ENCODE measurements at regions not wholly inside any gene's neighbourhood (a gene's known extent, or its start where the extent isn't known, plus 50 kb on each side); places are given as distances from the start of the nearest gene placed in this dataset.

- DNase-seq, result no peak
- H3K9me3 Mint-ChIP-seq, result peaks cover 2 to 7% of the 10 kb centered on the region in 2 donors
- H3K27ac Mint-ChIP-seq, result no peak overlapping the region
- H3K36me3 Mint-ChIP-seq (ENCODE audit: insufficient read depth), result no peaks in the 10 kb centered on the region
- H3K27me3 Mint-ChIP-seq, result peaks cover 0 to 4% of the 10 kb centered on the region in 2 donors
- no peak overlapping the region for H3K4me3 Mint-ChIP-seq
- H3K4me1 Mint-ChIP-seq (ENCODE audit: low read depth in 2 of 2), result no peaks in the 10 kb centered on the region
- no peak for ATAC-seq (replicated peaks)
These were observed 98.3 kb downstream of the BACH1 start for GRCh38 chr21:29396951-29397455.

- Mint-ChIP-seq H3K27me3 (no peaks in the 10 kb centered on the region), H3K4me3 (no peak overlapping the region), H3K27ac (no peak overlapping the region), H3K9me3 (peaks cover 2 to 6% of the 10 kb centered on the region in 2 donors), H3K4me1 (ENCODE audit: low read depth in 2 of 2) (no peaks in the 10 kb centered on the region), H3K36me3 (ENCODE audit: insufficient read depth) (peaks cover 3% of the 10 kb centered on the region)
- ATAC-seq (replicated peaks) (no peak), DNase-seq (no peak)
These were observed 104.6 kb downstream of the BACH1 start for GRCh38 chr21:29403301-29403700.

GRCh38 chr21:29403922-29404538 lies 105.3 kb downstream of the BACH1 start:
- Mint-ChIP-seq H3K4me3 (no peak overlapping the region), H3K27ac (no peak overlapping the region), H3K27me3 (no peaks in the 10 kb centered on the region), H3K9me3 (peaks cover 0 to 2% of the 10 kb centered on the region in 2 donors), H3K36me3 (ENCODE audit: insufficient read depth) (peaks cover 3% of the 10 kb centered on the region), H3K4me1 (ENCODE audit: low read depth in 2 of 2) (no peaks in the 10 kb centered on the region)
- DNase-seq (no peak), ATAC-seq (replicated peaks) (no peak)

GRCh38 chr21:29405503-29406122 lies 106.9 kb downstream of the BACH1 start:
- Mint-ChIP-seq H3K4me3 (no peak overlapping the region), H3K27ac (no peak overlapping the region), H3K9me3 (no peaks in the 10 kb centered on the region), H3K4me1 (ENCODE audit: low read depth in 2 of 2) (no peaks in the 10 kb centered on the region), H3K36me3 (ENCODE audit: insufficient read depth) (peaks cover 3% of the 10 kb centered on the region), H3K27me3 (no peaks in the 10 kb centered on the region)
- no peak for DNase-seq
- ATAC-seq (replicated peaks), result no peak

- ATAC-seq (replicated peaks), result no peak
- H3K9me3 Mint-ChIP-seq, result no peaks in the 10 kb centered on the region
- H3K4me3 Mint-ChIP-seq, result no peak overlapping the region
- DNase-seq, result no peak
- H3K27me3 Mint-ChIP-seq, result no peaks in the 10 kb centered on the region
- peaks cover 3% of the 10 kb centered on the region for H3K36me3 Mint-ChIP-seq (ENCODE audit: insufficient read depth)
- H3K27ac Mint-ChIP-seq, result no peak overlapping the region
- no peaks in the 10 kb centered on the region for H3K4me1 Mint-ChIP-seq (ENCODE audit: low read depth in 2 of 2)
These were observed 107.7 kb downstream of the BACH1 start for GRCh38 chr21:29406385-29406784.

- DNase-seq (no peak), ATAC-seq (replicated peaks) (no peak)
- no peaks in the 10 kb centered on the region for H3K9me3 Mint-ChIP-seq
- H3K27me3 Mint-ChIP-seq, result no peaks in the 10 kb centered on the region
- H3K4me1 Mint-ChIP-seq (ENCODE audit: low read depth in 2 of 2), result no peaks in the 10 kb centered on the region
- peaks cover 3% of the 10 kb centered on the region for H3K36me3 Mint-ChIP-seq (ENCODE audit: insufficient read depth)
- no peak overlapping the region for H3K4me3 Mint-ChIP-seq
- no peak overlapping the region for H3K27ac Mint-ChIP-seq
These were observed 108.8 kb downstream of the BACH1 start for GRCh38 chr21:29407571-29407970.

GRCh38 chr21:29413683-29414082 lies 115.0 kb downstream of the BACH1 start:
- H3K9me3 Mint-ChIP-seq, result no peaks in the 10 kb centered on the region
- no peak overlapping the region for H3K27ac Mint-ChIP-seq
- no peaks in the 10 kb centered on the region for H3K36me3 Mint-ChIP-seq (ENCODE audit: insufficient read depth)
- no peak for ATAC-seq (replicated peaks)
- no peaks in the 10 kb centered on the region for H3K4me1 Mint-ChIP-seq (ENCODE audit: low read depth in 2 of 2)
- no peaks in the 10 kb centered on the region for H3K27me3 Mint-ChIP-seq
- no peak overlapping the region for H3K4me3 Mint-ChIP-seq
- DNase-seq, result no peak

- Mint-ChIP-seq H3K4me3 (no peak overlapping the region), H3K27ac (no peak overlapping the region), H3K27me3 (no peaks in the 10 kb centered on the region), H3K4me1 (ENCODE audit: low read depth in 2 of 2) (no peaks in the 10 kb centered on the region), H3K36me3 (ENCODE audit: insufficient read depth) (no peaks in the 10 kb centered on the region), H3K9me3 (no peaks in the 10 kb centered on the region)
- no peak for DNase-seq
- ATAC-seq (replicated peaks), result no peak
These were observed 117.5 kb downstream of the BACH1 start for GRCh38 chr21:29416268-29416667.

GRCh38 chr21:29418813-29419212 lies 120.1 kb downstream of the BACH1 start:
- no peak overlapping the region for H3K27ac Mint-ChIP-seq
- no peak for DNase-seq
- no peaks in the 10 kb centered on the region for H3K36me3 Mint-ChIP-seq (ENCODE audit: insufficient read depth)
- H3K4me1 Mint-ChIP-seq (ENCODE audit: low read depth in 2 of 2), result no peaks in the 10 kb centered on the region
- H3K27me3 Mint-ChIP-seq, result no peaks in the 10 kb centered on the region
- no peak overlapping the region for H3K4me3 Mint-ChIP-seq
- no peak for ATAC-seq (replicated peaks)
- H3K9me3 Mint-ChIP-seq, result no peaks in the 10 kb centered on the region

- H3K36me3 Mint-ChIP-seq (ENCODE audit: insufficient read depth), result no peaks in the 10 kb centered on the region
- H3K27ac Mint-ChIP-seq, result no peak overlapping the region
- H3K27me3 Mint-ChIP-seq, result no peaks in the 10 kb centered on the region
- H3K9me3 Mint-ChIP-seq, result no peaks in the 10 kb centered on the region
- DNase-seq, result no peak
- H3K4me3 Mint-ChIP-seq, result no peak overlapping the region
- no peaks in the 10 kb centered on the region for H3K4me1 Mint-ChIP-seq (ENCODE audit: low read depth in 2 of 2)
- ATAC-seq (replicated peaks), result no peak
These were observed 120.7 kb downstream of the BACH1 start for GRCh38 chr21:29419422-29419821.

- Mint-ChIP-seq H3K4me1 (ENCODE audit: low read depth in 2 of 2) (no peaks in the 10 kb centered on the region), H3K27ac (no peak overlapping the region), H3K27me3 (no peaks in the 10 kb centered on the region), H3K36me3 (ENCODE audit: insufficient read depth) (no peaks in the 10 kb centered on the region), H3K4me3 (no peak overlapping the region), H3K9me3 (no peaks in the 10 kb centered on the region)
- ATAC-seq (replicated peaks) (no peak), DNase-seq (no peak)
These were observed 124.6 kb downstream of the BACH1 start for GRCh38 chr21:29423099-29423870.

GRCh38 chr21:29424728-29425127 lies 126.0 kb downstream of the BACH1 start:
- H3K4me1 Mint-ChIP-seq (ENCODE audit: low read depth in 2 of 2), result no peaks in the 10 kb centered on the region
- no peak overlapping the region for H3K27ac Mint-ChIP-seq
- no peaks in the 10 kb centered on the region for H3K36me3 Mint-ChIP-seq (ENCODE audit: insufficient read depth)
- ATAC-seq (replicated peaks) (no peak), DNase-seq (no peak)
- no peaks in the 10 kb centered on the region for H3K27me3 Mint-ChIP-seq
- H3K9me3 Mint-ChIP-seq, result no peaks in the 10 kb centered on the region
- H3K4me3 Mint-ChIP-seq, result no peak overlapping the region

- DNase-seq, result no peak
- no peak for ATAC-seq (replicated peaks)
- Mint-ChIP-seq H3K27ac (no peak overlapping the region), H3K4me1 (ENCODE audit: low read depth in 2 of 2) (no peaks in the 10 kb centered on the region), H3K9me3 (no peaks in the 10 kb centered on the region), H3K36me3 (ENCODE audit: insufficient read depth) (no peaks in the 10 kb centered on the region), H3K4me3 (no peak overlapping the region), H3K27me3 (no peaks in the 10 kb centered on the region)
These were observed 130.5 kb downstream of the BACH1 start for GRCh38 chr21:29429218-29429617.

- H3K4me3 Mint-ChIP-seq, result no peak overlapping the region
- DNase-seq (no peak), ATAC-seq (replicated peaks) (no peak)
- H3K27ac Mint-ChIP-seq, result no peak overlapping the region
- H3K27me3 Mint-ChIP-seq, result no peaks in the 10 kb centered on the region
- no peaks in the 10 kb centered on the region for H3K4me1 Mint-ChIP-seq (ENCODE audit: low read depth in 2 of 2)
- H3K9me3 Mint-ChIP-seq, result no peaks in the 10 kb centered on the region
- H3K36me3 Mint-ChIP-seq (ENCODE audit: insufficient read depth), result no peaks in the 10 kb centered on the region
These were observed 131.3 kb downstream of the BACH1 start for GRCh38 chr21:29430030-29430429.
